Thymus (tissue), 11 donors: ENCODE measurements at regions not wholly inside any gene's neighbourhood (a gene's known extent, or its start where the extent isn't known, plus 50 kb on each side); places are given as distances from the start of the nearest gene placed in this dataset.
"Not testable (repeated sequence)": the region's sequence is repeated elsewhere in the genome, so short reads cannot be mapped to it uniquely, and the experiment has no call there.

Experiments
- DNase-seq, 9 donors: peaks; one replicate each; pipeline ENCODE4 v3.0.0-alpha.2; 2013; ENCODE audit warnings: low spot score in 9 of 9, low read depth in 6 of 9, missing footprints in 1 of 9
- H3K27ac ChIP-seq, 2 donors: one replicate each; pipeline ENCODE4 v1.5.1; 2013; ENCODE audit warnings: control low read depth in 1 of 2, low read depth in 1 of 2, low read length in 1 of 2, mild to moderate bottlenecking in 1 of 2, moderate library complexity in 1 of 2
- H3K27me3 ChIP-seq, 2 donors: one replicate each; pipeline ENCODE4 v1.5.1; 2013; ENCODE audit warnings: low read length in 1 of 2; ENCODE audit not compliant: control insufficient read depth in 2 of 2, insufficient read depth in 1 of 2
- H3K36me3 ChIP-seq, 2 donors: one replicate each; pipeline ENCODE4 v1.5.1; 2013; ENCODE audit warnings: low read length in 1 of 2, mild to moderate bottlenecking in 1 of 2, moderate library complexity in 1 of 2; ENCODE audit not compliant: control insufficient read depth in 2 of 2, insufficient read depth in 2 of 2
- H3K4me1 ChIP-seq, 2 donors: one replicate each; pipeline ENCODE4 v1.5.1; 2013; ENCODE audit warnings: low read length in 2 of 2; ENCODE audit not compliant: control insufficient read depth in 2 of 2, insufficient read depth in 2 of 2
- H3K4me3 ChIP-seq, 2 donors: one replicate each; pipeline ENCODE4 v1.5.1; 2013; ENCODE audit warnings: low read length in 2 of 2, control low read depth in 1 of 2, mild to moderate bottlenecking in 1 of 2
- H3K9me3 ChIP-seq, 2 donors: one replicate each; pipeline ENCODE4 v1.5.1; 2013; ENCODE audit warnings: low read length in 1 of 2, mild to moderate bottlenecking in 1 of 2; ENCODE audit not compliant: control insufficient read depth in 2 of 2, insufficient read depth in 1 of 2
- WGBS: extraction: QIAGEN DNeasy Blood & Tissue Kit; methylation state at CpG from one replicate; pipeline ENCODE4 v1.1.7; 2013; 5-methylcytosine and 5-hydroxymethylcytosine counted together
- donor health status: healthy.

GRCh38 chr3:153633407-153633806 lies 471.4 kb downstream of the RAP2B start:
- Histone ChIP-seq H3K36me3 (no peaks in the 10 kb centered on the region), H3K4me3 (no peak overlapping the region), H3K4me1 (peaks cover 0 to 10% of the 10 kb centered on the region in 2 donors), H3K9me3 (no peaks in the 10 kb centered on the region), H3K27ac (no peak overlapping the region), H3K27me3 (no peaks in the 10 kb centered on the region)
- no peak for DNase-seq
- 100% methylated on average over 1 of the region's 1 CpG for WGBS

GRCh38 chr3:153634683-153635082 lies 472.7 kb downstream of the RAP2B start:
- Histone ChIP-seq H3K4me1 (peaks cover 0 to 5% of the 10 kb centered on the region in 2 donors), H3K27me3 (no peaks in the 10 kb centered on the region), H3K36me3 (no peaks in the 10 kb centered on the region), H3K27ac (no peak overlapping the region), H3K9me3 (no peaks in the 10 kb centered on the region), H3K4me3 (no peak overlapping the region)
- 95% methylated on average over 4 of the region's 4 CpGs for WGBS
- DNase-seq: no peak

- 96% methylated on average over 1 of the region's 1 CpG for WGBS
- no peaks in the 10 kb centered on the region for H3K4me1 ChIP-seq
- no peaks in the 10 kb centered on the region for H3K27me3 ChIP-seq
- DNase-seq: no peak
- no peaks in the 10 kb centered on the region for H3K36me3 ChIP-seq
- H3K4me3 ChIP-seq: no peak overlapping the region
- no peak overlapping the region for H3K27ac ChIP-seq
- H3K9me3 ChIP-seq: no peaks in the 10 kb centered on the region
Measured at GRCh38 chr3:153639631-153640030, 477.6 kb downstream of the RAP2B start.

GRCh38 chr3:153640689-153641665 lies 479.0 kb downstream of the RAP2B start:
- Histone ChIP-seq H3K27ac (no peak overlapping the region), H3K36me3 (no peaks in the 10 kb centered on the region), H3K9me3 (no peaks in the 10 kb centered on the region), H3K4me3 (no peak overlapping the region), H3K4me1 (no peaks in the 10 kb centered on the region), H3K27me3 (no peaks in the 10 kb centered on the region)
- WGBS: 93% methylated on average over 8 of the region's 8 CpGs
- DNase-seq: no peak

- H3K9me3 ChIP-seq, H3K4me3 ChIP-seq, DNase-seq, H3K27me3 ChIP-seq, H3K27ac ChIP-seq, H3K4me1 ChIP-seq, H3K36me3 ChIP-seq: not testable (repeated sequence)
Measured at GRCh38 chr3:153642576-153642975, 478.6 kb upstream of the ARHGEF26 start.

- H3K4me1 ChIP-seq, H3K27me3 ChIP-seq, H3K27ac ChIP-seq, H3K9me3 ChIP-seq, H3K4me3 ChIP-seq, H3K36me3 ChIP-seq: not testable (repeated sequence)
- DNase-seq: peak in 1 of 9 donors; percentile 48
- 69% methylated on average over 2 of the region's 2 CpGs for WGBS
Measured at GRCh38 chr3:153643471-153643870, 477.7 kb upstream of the ARHGEF26 start.

- no peak for DNase-seq
- 90% methylated on average over 2 of the region's 2 CpGs for WGBS
Measured at GRCh38 chr3:153649286-153649839, 471.8 kb upstream of the ARHGEF26 start.

GRCh38 chr3:153652076-153652475 lies 469.1 kb upstream of the ARHGEF26 start:
- no peak overlapping the region for H3K27ac ChIP-seq
- no peaks in the 10 kb centered on the region for H3K4me1 ChIP-seq
- H3K9me3 ChIP-seq: no peaks in the 10 kb centered on the region
- no peaks in the 10 kb centered on the region for H3K36me3 ChIP-seq
- H3K4me3 ChIP-seq: no peak overlapping the region
- H3K27me3 ChIP-seq: no peaks in the 10 kb centered on the region
- no peak for DNase-seq

More at GRCh38 chr3:153649286-153649839, 471.8 kb upstream of the ARHGEF26 start:
- H3K27ac ChIP-seq: no peak overlapping the region
- H3K27me3 ChIP-seq: no peaks in the 10 kb centered on the region
- no peaks in the 10 kb centered on the region for H3K9me3 ChIP-seq
- no peaks in the 10 kb centered on the region for H3K36me3 ChIP-seq
- H3K4me3 ChIP-seq: no peak overlapping the region
- no peaks in the 10 kb centered on the region for H3K4me1 ChIP-seq

GRCh38 chr3:153657046-153657445 lies 464.1 kb upstream of the ARHGEF26 start:
- Histone ChIP-seq H3K9me3 (no peaks in the 10 kb centered on the region), H3K4me3 (no peak overlapping the region), H3K27me3 (no peaks in the 10 kb centered on the region), H3K36me3 (no peaks in the 10 kb centered on the region), H3K27ac (no peak overlapping the region), H3K4me1 (no peaks in the 10 kb centered on the region)
- DNase-seq: no peak
